ENCODE measurements at regions not wholly inside any gene's neighbourhood (a gene's known extent, or its start where the extent isn't known, plus 50 kb on each side); places are given as distances from the start of the nearest gene placed in this dataset.

DNA sequence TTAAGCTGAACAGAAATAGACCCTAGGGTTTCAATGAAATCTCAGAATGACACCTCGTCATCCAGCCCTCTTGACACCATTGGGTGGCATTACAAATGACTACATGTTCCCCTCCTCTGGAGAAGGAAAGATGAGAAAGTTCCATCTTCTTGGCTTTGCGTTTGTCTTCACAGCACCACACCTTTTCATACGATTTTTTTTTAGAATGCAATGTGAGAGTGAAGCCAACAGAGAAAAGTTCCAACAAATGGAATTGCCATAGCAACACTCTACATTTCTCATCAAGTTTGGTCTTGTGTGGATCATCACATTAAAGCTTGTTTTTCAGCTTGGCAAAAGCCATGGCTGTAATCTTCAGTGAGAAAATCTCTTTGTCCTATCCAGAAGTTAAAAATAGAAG is 183.4 kb upstream of the SNX7 start:
- DNase-seq = no peak

DNA sequence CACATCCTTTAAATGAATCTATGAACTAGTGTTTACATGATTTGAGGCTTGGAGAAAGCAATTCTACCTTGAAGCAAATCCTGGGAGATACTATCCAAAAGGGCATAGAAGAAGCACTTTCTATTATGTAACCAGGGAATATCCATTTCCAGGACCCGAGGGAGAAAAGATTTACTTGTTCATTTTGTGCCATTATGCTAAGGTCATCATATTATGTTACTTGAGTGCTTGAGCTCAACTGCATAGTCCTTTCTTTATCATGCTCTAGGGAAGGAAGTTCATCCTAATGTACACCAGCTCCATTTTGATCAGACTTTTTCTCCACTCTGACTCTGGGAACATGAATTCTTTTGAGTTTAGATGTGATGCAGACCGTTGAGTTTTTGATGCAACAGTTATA is 188.6 kb upstream of the SNX7 start:
- DNase-seq = no peak

DNA sequence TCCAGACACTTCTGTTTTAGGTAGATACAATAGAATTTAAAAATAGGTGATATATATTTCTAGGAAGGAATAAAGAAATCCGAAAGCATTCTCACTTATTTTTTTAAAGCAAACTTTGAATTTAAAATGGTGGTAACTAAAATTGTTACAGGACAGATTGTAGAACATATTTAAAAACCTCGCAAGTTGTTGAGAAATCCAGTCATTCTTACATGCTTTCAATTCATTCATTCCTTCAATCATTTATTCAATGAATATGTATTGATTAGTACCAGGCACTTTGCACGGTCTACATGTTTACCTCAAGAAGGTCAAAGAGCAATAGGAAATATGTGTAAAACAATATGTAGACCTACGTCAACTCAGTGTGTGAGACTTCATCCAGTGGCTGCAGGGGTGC is 189.9 kb upstream of the SNX7 start:
- DNase-seq = no peak

DNA sequence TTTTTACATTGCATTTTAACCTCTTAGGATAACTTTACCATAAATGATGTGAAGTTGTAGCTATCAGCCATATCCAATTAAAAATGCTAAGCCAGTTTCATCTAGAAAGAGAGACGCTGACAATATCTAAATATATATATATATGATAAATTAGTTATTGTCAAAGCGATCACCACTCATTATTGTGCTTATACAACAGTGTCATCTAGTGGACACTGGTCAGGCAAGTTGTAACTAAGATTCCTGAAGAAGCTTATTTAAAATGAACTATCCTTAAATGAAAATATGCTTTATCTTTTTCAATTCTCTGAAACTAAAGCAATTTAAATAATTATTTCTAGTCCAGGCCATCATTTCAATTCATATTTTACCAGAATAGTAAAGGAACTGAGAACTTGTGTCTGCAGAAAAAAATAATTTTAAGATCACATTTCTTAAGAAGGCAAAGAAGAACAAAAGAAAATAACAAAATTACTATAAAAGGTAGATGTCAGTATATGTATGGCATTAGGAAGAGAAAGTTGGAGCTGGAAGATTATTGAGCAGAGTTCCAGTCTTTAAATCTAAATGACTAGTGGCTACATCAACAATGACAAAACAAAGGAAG is 193.3 kb upstream of the SNX7 start:
- DNase-seq = no peak

DNA sequence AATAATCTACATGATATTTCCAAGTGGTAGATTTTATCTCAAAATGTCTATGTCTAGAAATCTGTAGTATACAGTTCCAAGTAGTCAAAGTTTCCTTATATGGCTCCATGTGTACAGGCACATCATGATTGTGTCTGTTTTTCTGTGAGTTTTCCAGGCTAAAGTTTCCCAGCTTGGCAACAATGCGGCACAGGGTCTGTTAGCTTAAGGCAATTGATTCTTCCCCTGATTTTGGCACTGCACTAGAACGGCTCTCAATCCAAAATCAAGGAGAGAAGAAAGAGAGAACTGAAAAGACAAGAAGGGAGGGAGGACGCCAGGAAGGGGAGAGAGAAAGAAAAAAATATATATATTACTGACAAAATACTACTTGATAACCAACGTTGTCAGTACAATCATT is 193.9 kb upstream of the SNX7 start:
- DNase-seq = no peak

DNA sequence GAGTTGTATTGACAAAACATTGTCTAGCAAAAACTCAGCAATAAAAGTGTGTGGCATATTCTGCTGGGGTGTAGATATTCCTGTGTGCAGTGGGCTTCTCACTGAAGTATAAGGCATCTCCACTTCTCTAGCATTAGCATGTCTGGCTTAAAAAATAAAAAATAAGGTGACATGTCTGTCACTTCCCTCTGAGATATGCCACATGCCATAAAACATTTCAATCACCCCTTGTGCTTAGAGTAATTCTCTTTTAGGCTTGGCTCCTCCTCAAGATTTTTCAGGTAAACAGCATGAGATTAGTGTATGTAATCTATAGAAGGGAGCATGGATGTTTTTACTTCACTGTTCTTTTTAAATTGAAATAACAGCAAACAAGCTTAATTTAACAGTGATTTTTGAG is 194.4 kb upstream of the SNX7 start:
- no peak for DNase-seq

DNA sequence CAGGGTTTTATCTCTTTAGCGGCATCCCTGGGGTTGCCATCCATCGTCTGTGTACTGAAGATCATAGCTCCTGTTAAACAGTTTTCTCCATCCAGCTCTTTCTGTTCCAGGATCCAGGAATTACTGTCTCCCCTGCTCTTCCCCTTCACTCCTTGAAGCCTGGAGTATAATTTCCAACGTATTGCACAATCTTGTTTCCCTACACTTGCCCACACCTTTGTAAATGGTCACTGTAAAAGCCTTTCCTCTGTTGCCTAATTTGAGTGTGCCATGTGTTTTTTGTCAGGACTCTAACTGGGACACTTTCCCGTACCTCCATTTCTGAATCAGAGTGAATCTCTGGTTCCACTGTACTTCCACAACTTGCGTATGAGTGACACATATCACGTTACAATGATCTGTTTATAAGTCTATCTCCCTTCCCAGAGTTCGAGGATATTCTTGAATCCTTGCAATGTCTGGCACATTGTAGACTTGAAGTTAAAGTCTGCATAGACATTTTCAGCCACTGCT is 199.6 kb upstream of the SNX7 start:
- no peak for DNase-seq

DNA sequence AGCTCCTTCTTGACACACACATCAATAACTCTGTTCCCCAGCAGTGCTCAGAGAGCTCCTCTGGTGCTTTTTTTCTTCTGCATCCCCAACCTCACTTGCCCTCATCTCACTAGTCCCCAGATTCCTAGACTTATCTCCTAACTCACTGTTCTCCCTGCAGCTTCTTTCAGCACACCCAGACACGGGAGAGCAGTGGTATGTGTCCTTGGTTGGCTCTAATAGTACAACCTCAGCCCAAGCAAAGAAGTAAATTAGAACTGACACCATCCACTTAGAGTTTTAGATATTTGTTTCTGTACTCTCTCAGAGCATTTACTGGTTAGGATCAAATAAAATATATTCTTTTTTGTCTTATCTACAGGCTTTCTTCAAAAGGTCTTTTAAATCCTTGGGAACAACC is 201.4 kb upstream of the SNX7 start:
- no peak for DNase-seq

DNA sequence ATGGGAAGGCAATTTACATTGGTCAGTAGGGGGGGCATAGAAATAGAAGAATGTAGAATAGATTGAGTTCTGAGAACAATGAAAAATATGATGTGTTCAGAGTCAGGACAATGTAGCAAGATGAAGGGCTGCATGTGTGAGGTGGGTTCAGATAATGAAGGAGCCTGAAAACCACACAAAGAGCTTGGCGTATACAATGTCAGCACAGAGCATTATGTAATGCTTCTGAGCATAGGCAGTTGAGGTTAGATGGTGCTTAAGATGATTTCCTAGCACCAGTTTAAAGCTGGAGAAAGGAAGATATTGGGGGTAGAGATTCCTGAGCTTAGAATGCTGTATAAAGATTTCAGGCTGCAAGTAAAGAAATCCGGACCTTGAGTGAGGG is 202.0 kb upstream of the SNX7 start:
- no peak for DNase-seq

DNA sequence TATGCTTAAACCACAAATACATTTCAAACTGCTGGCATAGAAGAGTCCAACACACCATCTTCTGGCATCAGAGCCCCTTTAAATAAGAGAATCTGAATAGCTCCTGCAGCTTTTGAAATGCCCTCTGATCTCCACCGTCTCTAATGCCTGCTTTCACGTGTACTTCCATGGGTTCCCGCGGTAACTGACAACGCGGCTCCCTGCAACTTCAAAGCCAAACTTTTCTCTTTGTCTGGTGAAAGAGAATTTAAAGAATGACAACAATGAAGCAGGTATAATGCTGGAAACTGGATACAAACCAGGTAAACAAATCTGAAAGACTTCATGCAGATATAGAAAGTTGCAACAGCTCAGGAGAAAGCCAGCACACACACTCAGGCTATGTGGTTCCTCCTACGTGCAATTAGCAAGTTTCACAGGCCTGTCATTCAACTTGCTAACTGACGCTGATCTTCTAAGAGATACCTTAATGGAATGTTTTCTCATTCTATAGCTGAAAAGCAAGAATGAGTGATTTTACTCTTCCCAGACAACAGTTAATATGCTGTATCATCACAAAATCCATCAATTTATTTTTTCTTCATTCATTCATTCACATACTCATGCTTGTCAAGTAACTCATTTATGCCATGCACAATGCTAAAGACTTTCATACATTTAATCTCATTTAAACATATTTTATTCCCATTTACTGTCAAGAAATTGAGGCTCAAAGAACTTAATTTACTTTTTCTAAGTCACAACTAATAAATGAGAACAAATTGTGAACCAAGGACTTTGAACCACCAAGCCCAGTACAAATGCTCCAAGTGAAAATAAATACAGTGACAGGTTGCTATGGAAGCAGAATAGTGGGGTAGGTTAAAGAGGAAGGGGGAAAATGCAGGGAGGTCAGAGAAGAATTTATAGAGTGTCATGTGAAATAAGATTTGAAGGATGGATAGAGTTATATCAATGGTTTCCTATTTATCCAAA is 202.7 kb upstream of the SNX7 start:
- no peak for DNase-seq

DNA sequence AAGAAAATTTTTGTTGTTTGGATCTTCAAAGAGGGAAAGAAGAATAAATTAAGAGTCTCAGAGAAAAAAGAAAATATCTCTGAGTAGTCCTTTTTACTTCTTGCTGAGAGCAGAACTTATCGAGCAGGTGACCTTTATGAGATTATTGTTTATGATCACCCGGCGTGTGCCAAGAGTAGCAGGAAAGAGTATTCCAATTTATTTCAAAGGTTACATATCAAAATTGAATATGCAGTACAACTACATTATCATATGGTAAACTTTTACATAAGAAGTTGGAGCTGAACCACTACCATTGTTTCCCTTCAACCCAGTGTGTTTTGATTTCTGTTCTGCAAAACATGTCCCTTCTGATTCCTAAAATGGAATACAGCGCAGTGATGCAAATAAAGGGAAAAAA is 204.3 kb upstream of the SNX7 start:
- no peak for DNase-seq

DNA sequence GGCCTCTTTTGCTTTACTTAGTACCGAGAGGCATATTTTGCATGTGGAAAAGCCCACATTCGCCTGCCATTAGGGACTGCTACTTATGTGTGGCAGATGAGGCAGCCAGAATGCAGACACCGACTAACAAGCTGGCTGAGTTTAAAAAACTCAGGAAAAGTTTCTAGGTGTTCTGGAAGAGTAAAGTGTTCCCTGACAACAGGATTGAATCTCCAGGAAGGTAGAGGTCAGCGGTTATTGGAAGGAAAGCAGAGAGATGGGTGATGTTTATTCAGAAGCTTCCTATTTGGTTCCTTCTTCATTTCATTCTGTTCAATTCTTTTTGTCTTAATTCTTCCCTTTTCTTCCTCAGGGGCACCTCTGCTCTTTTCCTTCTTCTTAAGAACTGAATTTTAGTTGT is 206.9 kb upstream of the SNX7 start:
- no peak for DNase-seq

DNA sequence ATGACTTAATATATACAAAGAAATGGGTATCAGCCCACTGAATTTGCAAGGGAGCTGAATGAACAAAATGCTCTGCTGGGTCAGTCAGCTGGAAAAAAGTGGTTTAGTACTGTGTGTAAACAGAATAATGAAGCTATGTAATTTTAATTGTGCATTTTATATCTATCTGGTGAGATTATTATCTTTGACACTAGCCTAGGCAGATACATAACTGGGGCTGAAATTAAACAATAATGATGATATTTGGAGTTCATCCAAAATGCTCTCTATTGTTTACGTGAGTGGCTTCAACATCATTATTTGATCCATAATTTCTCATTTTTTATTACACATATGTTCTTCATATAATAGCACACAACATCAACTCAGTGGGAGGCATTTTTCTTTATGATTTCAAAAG is 208.5 kb upstream of the SNX7 start:
- DNase-seq = no peak

DNA sequence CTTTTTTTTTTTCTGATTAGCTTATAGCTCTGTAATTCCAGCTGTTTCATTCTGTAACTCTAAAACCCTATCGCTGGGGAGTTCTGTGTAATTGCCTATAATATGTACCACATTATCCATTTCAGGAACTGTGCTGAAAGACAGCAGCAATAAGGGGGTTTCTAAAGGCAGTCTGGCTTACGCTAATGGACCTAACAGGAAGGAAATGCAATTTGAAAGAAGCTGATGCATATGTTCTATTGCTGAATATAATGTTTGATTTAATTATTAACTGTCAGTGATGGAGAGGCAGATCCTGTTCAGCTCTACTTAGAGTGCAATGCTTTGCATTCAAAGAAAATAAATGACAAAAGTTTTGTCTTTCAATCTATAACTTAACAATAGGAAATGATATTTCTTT is 209.4 kb upstream of the SNX7 start:
- DNase-seq = no peak

DNA sequence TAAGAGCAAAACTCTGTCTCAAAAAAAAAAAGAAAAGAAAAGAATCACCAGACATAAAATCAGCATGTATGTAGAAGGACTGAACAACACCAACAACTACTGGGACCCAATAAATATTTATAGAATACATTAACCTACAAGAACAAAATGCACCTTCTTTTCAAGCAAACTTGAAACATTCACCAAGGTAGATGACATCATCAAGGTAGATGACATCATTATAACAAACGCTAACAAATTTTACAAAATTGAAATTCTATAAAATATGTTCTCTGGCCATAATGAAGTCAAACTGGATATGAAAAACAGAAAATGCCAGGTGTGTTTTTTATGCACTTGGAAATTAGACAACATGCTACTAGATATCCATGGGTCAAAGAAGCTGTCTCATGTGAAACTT is 220.2 kb upstream of the SNX7 start:
- DNase-seq = no peak

DNA sequence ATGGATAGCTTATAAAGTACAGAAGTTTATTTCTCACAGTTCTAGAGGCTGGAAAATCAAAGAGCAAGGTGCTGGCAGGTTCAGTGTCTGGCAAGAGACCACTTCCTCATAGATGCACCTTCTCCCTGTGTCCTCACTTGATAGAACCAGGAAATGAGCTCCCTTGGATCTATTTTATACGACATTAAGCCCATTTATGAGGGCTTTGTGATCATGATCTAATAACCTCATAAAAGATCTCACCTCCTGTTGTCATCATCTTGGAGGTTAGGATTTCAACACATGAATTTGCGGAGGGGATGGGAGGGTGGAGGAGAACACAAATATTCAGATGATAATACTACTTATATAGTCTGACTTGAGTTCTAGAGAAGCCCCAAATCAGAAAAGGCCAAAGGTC is 222.1 kb upstream of the SNX7 start:
- DNase-seq = no peak

DNA sequence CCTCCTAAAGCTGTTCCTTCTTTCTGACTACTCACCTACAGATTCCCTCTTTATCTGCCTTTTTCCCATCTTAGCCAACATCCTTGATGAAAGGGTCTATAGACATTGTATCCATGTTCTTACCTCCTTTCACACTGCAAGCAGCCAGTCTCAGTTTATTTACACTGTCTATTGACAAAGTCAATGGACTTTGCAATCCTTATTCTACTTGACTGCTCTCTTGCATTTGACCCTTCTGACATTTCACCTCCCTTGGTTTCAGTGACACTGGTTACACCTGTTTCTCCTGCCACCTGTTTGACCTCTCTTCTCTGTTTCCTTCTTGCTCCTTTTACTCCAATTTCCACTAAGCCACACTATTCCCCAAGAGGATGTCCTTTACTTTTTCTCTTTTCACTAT is 224.0 kb upstream of the SNX7 start:
- DNase-seq = no peak

DNA sequence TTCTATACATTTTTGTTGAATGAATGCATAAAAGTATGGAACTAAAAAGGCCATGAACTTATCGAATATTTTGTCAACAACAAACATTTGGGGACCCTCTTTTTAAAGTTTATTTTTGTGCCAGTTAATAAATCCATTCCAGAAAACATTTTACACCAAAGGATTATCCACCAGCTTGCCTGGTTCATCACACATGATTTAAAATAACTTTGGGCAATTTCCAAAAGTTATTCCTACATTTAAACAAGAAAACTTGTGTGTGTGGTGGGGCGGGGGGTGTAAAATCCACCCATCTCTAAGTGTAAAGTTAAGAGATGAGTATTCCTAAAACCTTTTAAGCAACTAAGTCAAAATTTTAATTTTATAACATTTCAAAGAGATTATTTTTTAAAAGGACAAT is 224.5 kb upstream of the SNX7 start:
- DNase-seq = no peak

DNA sequence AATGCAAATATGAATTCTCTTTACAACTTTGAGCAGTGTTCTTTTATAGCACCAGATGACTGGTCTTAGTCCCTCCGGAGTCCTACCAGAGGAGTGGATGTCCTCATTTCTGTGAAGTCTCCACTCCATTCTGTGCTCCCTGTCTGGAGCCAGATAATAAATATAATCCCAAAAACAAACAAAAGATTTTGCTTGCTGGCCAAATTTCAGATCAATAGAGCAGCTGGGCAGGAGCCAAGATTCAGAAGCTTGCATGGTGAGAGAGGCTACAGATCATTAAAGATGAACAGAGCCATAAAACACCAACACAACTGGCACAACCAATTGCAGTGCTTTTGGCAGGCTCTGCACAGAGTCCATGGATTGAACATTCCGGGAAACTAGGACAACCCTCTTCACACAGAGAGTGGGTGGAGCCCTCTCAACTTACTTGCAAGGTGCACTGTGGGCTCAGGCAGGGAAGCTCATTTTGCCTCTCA is 231.5 kb upstream of the SNX7 start:
- no peak for DNase-seq

DNA sequence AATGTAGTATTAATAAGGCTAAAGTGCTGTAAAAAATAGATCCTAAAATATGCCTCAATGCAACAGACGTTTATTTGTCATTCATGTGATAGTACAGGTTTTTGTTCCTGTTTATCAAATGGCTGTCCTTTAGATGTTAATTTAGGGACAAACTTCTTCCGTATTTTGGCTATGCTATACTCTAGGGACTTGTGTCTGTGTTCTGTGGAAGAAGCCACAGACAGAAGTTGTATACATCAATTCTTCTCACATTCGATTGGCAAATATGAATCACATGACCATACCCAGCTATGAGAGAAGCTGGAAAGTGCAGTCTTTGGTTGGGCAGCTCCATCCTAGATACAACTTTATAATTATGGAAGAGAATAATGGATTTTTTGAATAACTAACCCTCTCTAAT is 232.7 kb upstream of the SNX7 start:
- no peak for DNase-seq

DNA sequence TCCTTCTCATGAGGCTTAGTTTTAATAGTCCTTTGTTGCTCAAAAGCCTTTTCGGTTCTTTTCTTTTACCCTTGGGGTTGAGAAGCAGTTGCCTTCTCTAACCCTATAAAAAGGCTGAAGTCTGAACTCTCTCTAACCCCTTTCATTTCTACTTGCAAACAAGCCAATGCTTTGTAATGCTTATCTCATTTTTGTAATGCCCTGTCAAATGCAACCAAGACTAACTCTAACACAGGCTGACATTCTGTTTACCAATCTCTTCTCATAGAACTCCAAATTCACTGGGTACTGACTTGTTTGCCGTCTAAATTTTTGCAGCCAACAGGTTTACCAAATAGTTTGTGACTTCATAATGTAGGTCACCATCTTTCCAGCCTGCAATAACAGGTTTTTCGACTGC is 233.9 kb upstream of the SNX7 start:
- no peak for DNase-seq

DNA sequence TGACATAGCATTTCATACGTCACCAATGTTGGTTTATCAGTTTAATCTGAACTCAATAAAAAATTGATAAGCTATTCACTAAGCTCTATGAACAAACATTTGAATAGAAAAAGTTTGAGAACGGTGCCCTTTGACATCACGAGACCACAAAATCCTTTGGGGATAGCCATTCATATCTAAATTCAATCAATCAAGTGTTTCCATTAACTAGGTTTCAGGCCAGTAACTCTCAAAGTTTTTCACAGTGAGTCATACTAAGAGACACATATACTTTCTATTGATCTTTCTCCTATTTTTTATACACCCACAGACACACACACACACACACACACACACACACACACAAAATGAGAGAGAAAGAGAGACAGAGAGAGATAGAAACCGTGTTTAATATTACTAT is 235.4 kb upstream of the SNX7 start:
- DNase-seq = no peak

DNA sequence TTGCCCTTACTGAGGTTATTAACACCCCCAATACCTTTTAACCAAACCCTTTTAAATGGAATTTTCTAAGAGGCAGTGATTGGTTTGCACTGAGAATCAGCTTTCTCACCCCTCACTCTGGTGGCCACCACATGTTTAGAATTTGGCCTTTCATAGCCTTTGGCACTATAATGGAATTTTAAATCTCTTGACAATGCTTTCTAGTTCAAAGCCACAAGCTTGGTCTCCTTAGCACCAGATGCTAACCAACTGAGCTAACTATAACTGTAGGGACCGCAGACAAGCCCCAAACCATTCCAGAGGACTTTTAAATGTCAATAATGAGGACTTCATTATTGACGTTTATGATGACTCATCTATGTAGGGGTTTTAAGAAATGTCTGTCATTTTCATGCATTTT is 238.7 kb upstream of the SNX7 start:
- DNase-seq = no peak

DNA sequence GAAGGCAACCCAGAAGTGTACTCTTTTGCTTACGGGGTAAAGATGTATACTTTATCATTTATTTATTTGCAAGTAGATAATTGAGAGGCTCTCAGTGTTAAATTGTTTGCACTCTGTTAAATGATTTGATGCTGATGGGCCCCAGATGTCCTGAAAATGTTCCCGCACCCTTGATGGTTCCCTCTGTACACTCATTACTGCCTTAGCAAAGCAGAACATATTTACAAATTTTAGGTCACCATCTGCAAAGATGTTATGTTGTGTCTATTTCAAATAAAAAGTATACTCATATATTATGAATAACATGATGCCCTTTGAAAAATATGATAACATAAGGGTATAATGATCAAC is 240.5 kb upstream of the SNX7 start:
- no peak for DNase-seq
